Activated CD4-positive, alpha-beta T cell treated with anti-CD3 and anti-CD28 coated beads, Interleukin-2, amount 50 U/mL, for 4 hours (primary cell): ENCODE measurements at regions not wholly inside any gene's neighbourhood (a gene's known extent, or its start where the extent isn't known, plus 50 kb on each side); places are given as distances from the start of the nearest gene placed in this dataset.
"Not testable (repeated sequence)": the region's sequence is repeated elsewhere in the genome, so short reads cannot be mapped to it uniquely, and the experiment has no call there.

ENCODE experiments used
- DNase-seq, 2 experiments: peaks; one replicate each; pipeline ENCODE4 v3.0.0-alpha.2; 2020

DNA sequence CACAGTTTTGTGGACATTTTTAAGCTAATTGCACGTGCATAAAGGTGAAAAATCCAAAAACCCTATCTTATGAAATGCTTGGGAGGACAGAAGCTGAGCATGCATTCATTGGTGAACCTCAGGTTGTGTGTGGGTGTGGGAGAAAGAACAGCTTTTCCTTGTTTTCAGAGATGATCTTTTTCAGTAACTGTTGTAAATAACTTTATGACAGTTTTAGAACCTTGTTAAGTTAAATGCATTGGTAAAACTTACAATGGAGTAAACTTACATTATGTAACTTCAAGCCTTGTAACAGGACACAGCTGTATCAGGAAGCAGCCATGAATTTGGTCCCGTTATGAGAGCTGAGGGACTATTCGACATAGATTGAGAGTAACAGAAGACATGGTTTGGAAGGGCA lies 587.4 kb downstream of the GALC start:
- no peak for DNase-seq

DNA sequence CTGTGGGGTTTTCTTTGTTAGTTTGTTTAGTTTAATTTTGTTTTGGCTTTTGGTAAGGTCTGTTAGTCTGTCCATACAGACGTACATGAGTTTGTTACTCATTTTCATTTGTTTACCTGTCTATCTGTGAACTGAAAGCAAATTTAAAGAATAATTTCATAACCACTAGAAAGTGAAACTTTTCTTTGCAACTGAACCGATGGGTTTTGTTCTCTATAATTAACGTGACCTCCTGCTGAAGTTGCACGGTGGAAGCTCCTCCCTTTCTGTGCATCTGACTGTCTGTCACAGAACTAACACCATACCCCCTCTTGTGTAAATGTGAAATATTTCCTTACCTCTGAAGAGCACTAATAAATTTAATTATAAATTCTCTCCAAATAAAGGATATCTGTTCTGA lies 595.5 kb downstream of the GALC start:
- DNase-seq, result no peak

DNA sequence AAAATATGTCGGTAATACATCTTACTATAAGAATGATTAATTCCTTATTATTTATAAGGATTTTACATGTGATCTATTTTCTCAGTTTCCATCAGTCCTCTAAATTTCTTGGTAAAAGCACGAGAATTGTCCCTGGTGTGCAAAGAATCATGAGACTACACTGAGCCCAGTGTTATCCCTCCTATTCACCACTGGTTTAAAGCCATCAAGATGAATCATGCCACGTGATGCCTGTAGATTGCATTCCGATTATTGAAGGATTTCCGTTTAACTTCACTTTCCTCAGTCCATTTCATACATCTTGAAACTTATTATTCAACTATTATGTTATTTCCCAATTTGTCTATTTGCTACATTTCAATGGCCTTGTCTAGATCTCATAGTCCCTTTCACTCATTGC lies 601.9 kb downstream of the GALC start:
- no peak for DNase-seq

DNA sequence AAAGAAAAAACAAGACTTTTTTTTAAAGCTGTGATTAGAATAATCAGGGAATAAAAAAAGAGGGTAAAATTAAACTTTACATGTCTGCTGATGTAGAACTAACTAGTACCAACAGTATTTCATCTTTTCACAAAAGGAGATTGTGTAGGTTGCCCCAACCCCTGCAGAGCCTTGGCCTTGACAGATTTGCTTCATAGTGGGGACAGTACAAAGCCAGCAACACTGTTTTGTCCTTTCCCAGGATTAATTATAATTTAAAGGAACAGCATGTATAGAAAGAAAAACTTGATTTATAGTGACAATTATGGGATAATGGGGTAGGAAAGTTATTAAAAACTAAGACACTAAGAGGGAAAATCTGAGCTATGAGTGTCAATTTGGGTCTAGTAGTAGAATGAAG lies 604.0 kb downstream of the GALC start:
- DNase-seq, result no peak

DNA sequence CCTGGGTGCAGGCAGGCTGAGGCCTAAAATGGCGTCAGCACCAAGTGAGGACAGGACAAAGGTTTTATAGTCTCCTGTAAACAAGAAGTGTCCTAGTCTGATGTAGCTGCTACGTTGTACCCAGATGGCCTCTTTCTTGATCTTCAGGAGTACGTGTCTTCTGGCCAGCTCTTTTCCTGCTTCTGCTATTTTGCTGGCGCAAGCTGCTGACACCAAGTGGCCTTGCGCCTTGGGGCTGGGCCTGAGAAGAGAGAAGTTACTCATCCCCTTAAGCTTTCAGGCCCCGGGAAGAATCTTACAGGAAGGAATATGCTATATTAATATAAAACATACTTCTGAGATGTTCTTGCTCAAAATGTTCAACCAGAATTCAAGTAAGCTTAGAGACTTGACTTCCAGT lies 605.2 kb downstream of the GALC start:
- no peak for DNase-seq

DNA sequence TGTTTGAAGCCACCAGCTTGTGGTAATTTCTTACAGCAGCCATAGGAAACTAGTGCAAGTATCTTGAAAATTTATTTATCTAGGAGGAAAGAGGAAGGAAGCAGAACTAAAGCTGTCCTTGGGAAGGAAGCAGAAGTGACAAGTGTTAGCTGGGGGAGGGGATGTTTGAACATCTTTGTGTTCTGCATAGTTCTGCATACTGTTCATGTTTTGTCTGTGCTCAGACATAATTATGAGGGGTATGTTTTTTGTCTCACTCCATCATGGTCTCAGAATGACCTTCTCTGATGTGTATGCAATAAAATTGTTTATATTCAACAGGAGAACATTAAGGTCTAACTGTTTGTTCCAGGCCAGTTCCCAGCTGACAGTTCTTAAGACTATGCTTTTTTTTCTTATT lies 606.5 kb downstream of the GALC start:
- no peak for DNase-seq

DNA sequence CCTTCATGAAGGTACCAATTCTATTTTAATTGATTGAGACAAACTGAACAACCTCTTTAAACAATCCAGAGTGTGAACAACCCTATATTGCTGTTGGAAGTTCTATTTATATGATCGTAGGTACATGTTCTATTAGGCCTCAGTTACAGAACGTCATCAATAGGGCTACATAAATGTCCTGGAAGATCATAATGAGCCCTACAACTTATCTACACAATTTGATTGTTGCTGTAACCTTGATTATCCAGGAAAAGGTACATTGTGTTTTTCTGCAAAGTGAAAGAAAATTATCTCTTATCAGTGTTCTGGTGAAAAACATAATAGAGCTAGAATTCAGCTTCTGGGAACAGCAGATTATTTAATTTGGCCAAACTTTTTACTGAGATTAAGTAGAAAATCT lies 612.9 kb downstream of the GALC start:
- no peak for DNase-seq

DNA sequence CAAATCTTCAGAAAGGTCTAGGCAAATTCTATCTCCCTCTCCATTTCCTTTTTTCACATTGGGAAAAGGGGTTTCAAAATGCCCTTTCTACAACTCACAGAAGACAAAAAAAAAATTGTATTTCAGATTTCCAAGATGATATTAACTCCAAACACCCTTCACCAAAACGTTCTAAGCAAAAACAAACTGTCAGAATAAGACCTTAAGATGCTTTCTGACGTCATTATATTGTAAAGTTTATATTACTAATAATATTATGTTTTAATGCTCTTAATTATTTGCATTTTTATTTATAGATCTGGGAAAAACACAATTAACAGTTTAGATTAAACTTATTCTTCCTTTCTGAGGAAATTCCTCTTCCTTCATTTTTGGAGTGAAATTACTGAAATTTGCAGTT lies 624.2 kb downstream of the GALC start:
- DNase-seq, result no peak

DNA sequence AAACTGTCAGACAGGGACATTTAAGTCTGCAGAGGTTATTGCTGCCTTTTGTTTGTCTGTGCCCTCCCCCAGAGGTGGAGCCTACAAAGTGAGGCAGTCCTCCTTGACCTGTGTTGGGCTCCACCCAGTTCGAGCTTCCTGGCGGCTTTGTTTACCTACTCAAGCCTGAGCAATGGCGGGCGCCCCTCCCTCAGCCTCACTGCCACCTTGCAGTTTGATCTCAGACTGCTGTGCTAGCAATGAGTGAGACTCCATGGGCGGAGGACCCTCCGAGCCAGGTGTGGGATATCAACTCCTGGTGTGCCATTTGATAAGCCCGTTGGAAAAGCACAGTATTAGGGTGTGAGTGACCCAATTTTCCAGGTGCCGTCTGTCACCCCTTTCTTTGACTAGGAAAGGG lies 632.7 kb downstream of the GALC start:
- DNase-seq, result not testable (repeated sequence)

DNA sequence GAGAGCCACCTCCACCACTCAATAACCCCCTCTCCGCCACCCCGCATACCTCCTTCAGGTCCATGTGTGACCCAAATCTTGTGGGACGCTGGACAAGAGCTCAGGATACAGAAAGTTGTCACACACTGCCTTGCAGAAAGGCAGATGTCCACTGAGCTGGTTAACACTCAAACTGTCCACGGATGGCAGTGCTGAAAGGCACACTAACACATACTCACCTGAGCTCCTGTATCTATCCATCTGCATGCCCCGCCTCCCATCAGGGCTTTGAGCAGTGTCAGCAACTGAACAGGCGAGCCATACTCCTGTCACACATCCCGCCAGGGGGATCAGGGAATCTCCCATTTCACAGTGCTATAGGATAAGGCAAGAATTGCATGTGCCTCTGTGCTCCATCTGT lies 642.0 kb downstream of the GALC start:
- no peak for DNase-seq

DNA sequence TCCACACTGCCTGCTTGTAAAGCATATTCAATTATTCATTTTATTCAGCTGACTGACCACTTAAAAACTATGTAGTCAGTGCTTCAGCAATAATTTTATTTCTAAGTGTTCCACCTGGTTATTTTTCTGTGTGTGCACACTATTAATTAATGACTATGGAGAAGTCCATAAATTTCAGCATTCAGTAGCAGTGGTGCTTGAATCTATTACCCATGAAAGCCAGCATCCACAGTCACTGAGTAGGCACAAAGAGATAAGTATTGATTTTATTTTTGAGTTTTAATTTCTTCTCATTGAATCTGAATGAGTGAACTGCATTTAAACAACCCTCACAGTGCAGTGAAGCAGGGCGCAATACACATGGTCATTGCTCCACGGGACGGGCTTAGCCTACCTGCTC lies 643.1 kb downstream of the GALC start:
- DNase-seq, result no peak

DNA sequence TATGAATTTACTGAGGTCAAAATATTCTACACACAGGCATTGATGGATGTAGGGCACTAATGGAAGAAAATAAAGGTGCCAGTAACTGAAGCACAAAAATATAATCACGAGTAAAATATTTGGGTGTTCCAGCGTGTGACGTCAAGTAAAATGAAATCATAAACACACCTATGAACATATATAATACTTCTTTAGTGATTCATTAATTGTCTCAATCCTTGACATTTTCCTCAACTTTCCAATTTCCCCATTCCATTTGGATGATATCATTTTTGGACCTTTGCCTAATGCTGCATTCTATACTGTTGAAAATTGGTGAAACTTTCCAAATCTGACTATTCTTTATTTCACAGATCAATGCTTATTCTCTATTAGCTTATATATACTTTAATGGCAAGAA lies 649.3 kb downstream of the GALC start:
- DNase-seq, result no peak

DNA sequence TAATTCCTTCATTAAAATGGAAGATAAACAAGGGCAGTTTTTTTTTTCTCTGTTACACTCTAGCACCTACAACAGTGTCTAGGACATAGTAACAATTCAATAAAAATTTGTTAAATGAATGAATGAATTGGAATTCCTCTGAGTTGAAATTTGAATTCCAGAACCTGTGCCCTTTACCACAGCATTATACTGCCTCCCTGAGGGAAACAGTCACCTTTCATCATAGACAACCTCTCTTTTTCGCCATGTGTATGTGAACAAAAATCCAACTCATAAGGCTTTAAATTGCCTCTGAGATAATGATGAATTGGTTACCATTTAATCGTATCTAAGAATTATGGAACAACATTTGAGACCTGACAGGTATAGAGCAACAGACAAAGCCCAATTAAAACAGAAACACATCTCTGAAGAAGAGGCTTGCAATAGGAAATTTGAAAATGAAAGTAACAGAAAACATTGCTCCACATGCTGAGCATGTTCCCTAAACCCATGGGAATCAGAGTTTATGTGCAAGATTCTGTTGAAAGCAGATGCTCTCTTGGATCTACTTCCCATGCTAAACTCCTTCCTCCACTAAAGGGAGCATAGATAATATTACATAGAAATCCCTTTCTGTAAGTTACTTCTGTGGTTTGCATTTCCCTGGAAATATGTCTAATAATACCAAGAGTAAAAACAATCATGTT lies 657.8 kb downstream of the GALC start:
- DNase-seq, result no peak

DNA sequence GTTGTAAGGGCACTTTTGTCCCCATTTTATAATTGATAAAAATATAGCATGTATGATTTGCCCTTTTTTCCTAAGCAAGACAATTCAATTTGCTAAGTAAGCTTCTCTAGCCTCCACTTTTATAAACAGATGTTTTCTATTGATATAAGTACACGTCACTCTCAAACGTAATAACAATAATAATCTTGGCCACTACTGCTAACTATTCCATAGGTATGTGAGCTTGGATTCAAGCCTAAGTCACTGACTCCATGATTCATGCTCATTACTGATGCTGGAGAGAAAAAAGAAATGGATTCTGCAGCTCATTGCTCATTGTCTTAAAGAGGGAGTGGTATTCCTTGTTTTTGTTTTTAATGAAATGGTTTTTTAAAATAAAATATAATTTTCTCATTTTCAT lies 661.0 kb downstream of the GALC start:
- no peak for DNase-seq

DNA sequence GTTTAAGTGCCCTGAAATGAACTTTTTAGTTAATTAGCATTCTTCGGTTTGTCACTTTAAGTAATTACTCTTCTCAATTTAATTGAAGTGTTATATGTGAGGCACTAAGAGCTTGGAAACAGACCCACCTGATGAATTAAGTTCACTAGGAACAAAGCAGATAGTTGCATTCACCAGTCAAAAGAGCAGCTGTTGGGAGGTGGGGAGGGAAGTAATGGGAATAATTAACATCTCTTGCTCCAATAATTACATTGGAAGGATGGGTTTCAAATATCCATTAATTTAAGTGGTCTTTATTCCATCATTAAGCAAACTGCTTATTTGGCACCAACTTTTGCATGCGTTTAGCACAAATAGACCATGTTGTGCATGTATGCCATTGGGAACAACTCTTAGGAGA lies 667.2 kb downstream of the GALC start:
- no peak for DNase-seq

DNA sequence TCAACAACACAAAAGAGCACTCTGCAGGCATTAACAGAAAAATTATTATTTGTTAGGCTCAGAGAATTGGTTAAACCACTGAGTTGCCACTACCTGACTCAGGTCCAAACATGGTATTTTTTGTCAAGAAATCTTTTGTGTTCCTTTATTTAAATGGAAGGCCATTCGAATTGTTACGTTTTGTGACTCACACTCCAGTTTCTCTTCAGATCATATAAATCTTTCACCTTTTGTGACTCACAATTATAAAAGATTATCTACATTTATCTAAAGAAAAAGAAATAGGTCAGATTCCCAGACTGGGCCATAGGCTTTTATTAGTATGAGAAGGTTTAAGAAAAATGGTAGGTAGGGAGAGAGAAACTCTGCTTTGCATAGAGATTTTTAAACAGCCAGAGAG lies 669.8 kb downstream of the GALC start:
- no peak for DNase-seq

DNA sequence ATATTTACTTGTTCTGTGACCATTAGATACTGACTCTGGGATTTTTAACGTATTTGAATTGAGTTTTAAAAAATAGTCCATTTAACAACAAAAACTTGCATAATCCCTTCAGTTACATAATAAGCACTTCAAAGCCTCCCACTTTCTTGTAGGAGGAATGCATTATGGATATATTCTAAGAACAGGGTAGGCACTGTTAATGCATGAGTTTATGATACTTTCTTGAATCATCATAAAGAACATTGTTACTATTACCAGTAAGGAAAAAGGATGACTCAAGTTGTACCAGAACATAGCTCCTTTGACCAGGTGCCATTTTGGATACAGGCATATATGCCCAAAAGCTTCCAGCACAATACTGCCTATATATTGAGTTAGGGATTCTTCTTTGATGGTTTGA lies 671.4 kb downstream of the GALC start:
- DNase-seq, result no peak

DNA sequence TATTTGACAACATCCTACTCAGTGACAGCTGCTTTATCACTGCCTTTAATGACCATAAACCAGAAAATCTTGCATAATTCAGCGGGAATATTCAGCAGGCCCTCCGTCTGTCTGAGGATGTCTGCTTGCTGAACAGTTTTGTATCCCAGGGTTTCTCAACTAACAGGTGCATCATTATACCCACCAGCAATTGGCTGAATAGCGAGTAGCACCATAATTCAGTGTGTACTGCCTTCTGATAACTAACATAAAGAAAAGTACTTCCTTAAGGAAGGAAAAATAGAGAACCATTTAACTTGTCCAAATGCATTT lies 680.1 kb downstream of the GALC start:
- DNase-seq, result no peak

DNA sequence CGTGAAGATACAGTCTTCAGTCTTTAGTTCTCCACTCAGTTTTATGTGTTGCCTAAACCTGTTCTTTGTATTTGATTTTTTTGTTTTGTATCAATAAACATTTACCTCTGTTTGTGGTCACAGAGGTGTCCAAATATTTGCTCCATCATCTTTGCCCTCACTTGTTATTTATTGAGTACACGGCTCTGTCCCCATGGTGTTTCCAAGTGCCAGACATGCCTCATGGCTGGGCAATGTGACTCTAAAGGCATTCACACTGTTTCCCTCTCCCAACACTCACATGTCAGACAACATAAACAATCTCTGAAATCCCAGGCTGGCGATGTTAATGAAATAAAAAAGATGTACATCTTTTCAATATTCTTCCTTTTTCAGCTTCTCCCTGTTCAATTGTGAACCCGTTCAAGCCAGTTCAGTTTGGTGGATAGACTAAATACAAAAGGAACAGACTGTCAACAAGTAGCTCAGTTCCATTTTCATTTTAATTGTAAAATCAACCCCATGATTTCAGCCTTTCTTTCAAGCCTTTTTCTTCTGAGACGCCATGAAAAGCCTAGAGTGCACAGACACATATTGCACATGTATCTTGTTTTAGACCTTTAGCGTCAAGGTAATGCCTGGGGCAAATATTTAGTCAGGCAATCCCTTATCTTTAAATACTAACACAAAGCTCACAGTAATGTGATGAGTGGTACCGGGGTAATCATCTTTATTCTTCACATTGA lies 680.7 kb downstream of the GALC start:
- DNase-seq, result no peak

DNA sequence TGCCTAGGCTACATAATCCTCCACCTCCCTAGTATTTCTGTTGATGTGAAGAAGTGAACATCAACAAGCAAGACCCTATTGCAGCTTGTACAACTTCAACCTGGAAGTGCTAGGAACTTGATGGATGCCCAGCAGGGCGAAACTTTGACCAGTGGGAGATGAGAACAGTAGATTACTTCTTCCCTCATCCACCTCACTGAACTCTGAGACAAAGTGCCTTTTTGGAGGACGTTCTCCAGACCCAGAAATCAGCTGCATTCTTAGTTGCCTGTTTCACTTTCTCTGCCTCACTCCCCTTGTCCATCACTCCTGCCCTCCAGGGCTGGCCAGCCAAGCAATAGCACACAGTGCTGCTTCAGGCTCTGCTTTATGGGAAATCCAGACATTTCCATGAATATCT lies 683.4 kb downstream of the GALC start:
- DNase-seq, result no peak

DNA sequence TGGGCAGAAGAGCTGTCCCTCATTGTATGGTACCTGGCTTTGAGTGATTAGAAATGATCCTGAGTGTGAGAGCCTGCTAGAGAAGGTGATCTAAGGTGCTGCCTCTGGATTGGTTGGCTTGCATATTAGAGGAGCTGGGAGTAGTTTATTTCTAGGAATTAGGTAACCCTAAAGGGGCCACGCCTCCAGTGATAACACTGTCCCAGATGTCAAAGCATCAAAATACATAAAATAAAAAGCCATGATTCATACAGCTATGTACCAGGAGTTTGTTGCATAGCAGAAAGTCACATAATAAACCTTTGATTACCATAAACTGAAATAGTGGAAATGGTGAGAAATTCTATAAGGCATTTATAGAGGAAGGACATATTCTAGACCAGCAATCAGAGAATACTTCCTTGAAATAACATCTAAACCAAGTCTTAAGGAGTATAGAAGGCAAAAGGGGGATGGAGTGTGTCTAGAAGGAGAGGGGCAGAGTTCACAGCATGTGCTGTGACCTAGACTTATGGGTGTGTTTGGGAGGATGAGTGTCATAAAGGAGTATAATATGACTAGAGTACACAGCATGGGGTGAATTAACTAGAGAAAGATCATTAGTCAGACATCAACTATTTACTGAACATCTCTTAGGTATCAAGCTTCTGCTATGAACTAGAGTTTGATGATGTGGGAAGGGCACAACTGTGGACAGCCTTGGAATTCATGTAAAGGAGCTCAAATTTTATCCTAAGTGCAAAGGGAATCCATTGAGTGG lies 686.4 kb downstream of the GALC start:
- DNase-seq, result no peak

DNA sequence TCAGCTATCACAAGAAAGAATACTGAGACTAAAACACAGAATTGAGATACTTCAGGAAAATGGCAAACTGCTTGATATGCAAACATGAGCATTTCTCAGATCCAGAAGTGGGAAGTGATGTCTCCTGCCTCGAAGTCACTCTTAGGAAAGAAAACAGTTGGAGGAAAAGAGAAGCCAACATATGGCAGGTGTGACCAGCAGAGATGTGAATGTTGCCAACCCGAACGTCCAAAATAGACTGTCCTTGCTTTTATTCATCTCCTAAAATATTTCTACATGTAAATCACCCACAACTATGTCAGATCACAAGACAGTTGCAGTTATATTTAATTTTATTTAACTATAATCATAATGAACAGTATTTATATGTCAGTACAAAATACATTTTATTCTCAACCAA lies 687.6 kb downstream of the GALC start:
- no peak for DNase-seq

DNA sequence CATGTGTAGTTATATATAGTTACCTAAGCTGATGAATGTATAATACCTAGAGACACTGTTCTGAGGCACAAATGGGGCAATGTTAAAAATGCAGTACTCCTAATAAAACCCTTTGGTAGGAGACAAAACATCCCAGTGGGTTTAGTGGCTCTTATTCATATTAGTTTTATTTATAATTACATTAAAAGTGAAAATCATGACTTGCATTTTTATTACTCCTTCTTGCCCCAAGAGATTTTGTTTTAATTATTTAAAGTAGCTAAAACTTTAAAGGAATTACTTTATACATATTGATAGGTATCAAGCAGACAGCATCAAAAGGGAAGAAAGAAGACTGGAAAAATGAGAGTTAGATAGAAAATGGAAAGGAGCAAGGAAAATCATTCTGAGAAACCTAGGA lies 688.6 kb downstream of the GALC start:
- no peak for DNase-seq

DNA sequence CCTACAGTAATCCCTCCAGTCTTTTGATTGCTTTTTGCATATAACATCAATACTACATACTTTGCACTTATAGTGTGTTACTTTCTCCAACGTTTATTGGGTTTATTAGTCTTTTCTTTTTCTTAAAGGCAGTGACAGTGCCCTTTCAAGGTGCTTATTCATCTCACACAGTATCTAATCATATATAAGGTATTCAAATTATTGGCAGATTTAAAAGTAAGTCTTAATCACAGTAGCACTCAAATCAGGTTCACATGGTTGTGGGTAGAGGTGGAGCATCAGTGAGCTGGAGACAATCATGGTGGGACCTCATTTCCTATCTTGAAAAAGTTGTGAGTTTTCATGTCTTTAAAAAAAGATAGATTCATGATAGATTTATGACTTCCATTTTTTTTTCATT lies 706.2 kb downstream of the GALC start:
- no peak for DNase-seq

DNA sequence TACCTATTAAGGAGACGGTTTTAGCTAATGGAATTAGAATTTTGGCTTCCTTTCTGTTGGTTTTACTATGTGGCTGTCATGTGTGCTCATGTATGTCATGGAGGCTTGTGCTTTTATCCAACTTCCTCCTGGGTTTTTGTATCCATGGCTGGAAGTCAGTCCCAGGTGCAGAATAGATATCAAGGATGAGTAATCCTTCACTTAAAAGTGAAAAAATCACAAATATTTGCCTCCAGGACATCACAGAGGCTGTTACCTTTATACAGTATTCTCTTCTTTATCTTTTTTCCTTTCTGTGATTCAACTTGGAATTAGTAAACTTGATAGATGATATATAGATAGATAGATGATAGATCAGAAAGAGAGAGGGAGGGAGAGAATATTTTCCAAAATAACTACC lies 706.8 kb downstream of the GALC start:
- DNase-seq, result no peak
